ENCODE measurements at regions not wholly inside any gene's neighbourhood (a gene's known extent, or its start where the extent isn't known, plus 50 kb on each side); places are given as distances from the start of the nearest gene placed in this dataset.
"Not testable (repeated sequence)": the region's sequence is repeated elsewhere in the genome, so short reads cannot be mapped to it uniquely, and the experiment has no call there.

DNA sequence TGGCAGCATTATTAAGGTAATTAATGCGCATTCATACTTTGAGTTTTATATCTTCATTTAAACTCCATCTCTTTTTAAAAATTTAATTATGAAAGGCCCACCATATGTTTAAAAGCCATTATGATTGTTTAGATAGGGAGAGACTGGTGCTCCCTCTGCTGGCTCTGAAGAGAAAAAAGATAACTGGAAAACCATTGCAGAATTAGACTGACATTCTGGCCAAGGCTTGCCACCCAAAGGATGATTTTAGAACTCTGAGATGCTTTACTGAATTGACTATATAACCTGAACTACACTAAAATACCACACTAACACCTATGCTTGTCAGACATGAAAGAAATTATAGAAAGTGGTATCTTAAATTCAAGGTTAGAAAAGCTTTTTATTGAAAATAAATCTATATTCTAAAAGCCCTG, 127.6 kb upstream of the SPOPL start:
- no peak overlapping the region for H3K4me3 ChIP-seq
- H3K36me3 ChIP-seq (ENCODE audit: insufficient read depth, low read length), result no peaks in the 10 kb centered on the region
- H3K27ac ChIP-seq, result no peak overlapping the region
- TF ChIP-seq EZH2 (IDR thresholded peaks at IDR 0.05), result no peak
- no peak for TF ChIP-seq POLR2AphosphoS5 (IDR thresholded peaks at IDR 0.05; ENCODE audit: borderline replicate concordance, low read depth, low read length)
- TF ChIP-seq FOXP2 (optimal IDR thresholded peaks at IDR 0.05; ENCODE audit: control extremely low read depth, extremely low read length, insufficient read depth), result no peak
- no peak for DNase-seq (ENCODE audit: low read depth, low spot score)
- no peaks in the 10 kb centered on the region for H3K9me3 ChIP-seq (ENCODE audit: low read depth, low read length)
- no peak overlapping the region for H3K9ac ChIP-seq (ENCODE audit: insufficient read length)

DNA sequence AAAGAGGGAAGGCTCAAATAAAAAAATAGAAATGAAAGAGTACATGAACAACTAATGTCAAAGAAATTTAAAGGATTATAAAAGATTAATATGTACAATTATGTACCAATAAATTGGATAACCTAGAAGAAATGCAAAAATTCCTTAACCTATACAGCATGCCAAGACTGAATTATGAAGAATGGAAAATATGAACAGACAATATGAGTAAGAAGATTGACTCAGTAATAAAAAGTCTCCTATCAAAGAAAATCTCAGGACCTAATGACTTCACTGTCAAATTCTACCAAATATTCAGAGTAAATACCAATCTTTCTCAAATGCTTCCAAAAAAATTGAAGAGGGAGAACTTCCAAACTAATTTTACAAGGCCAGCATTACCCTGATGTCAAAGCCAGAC, 120.2 kb upstream of the SPOPL start:
- Histone ChIP-seq H3K9ac (ENCODE audit: insufficient read length) (no peak overlapping the region), H3K36me3 (ENCODE audit: insufficient read depth, low read length) (no peaks in the 10 kb centered on the region; the same call in 1 of the 2 replicates), H3K9me3 (ENCODE audit: low read depth, low read length) (no peaks in the 10 kb centered on the region), H3K4me3 (no peak overlapping the region), H3K27ac (no peak overlapping the region)
- TF ChIP-seq FOXP2 (optimal IDR thresholded peaks at IDR 0.05; ENCODE audit: control extremely low read depth, extremely low read length, insufficient read depth), result no peak
- TF ChIP-seq EZH2 (IDR thresholded peaks at IDR 0.05), result no peak
- TF ChIP-seq POLR2AphosphoS5 (IDR thresholded peaks at IDR 0.05; ENCODE audit: borderline replicate concordance, low read depth, low read length), result no peak
- DNase-seq (ENCODE audit: low read depth, low spot score), result no peak

DNA sequence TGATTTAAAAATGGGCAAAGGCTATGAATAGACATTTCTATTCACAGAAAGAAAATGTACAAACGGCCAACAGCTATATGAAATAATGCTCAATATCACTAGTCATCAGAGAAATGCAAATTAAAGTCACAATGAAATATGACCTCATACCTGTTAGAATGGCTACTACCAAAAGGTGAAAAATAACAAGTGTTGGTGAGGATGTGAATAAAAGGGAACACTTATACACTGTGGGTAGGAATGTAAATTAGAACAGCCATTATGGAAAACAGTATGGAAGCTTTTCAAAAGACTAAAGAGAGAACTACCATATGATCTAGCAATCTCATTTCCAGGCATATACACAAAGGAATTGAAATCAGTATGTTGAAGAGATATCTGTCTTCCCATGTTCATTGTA, 118.9 kb upstream of the SPOPL start:
- Histone ChIP-seq H3K36me3 (ENCODE audit: insufficient read depth, low read length) (no peaks in the 10 kb centered on the region; the same call in 1 of the 2 replicates), H3K27ac (no peak overlapping the region), H3K4me3 (no peak overlapping the region), H3K9me3 (ENCODE audit: low read depth, low read length) (no peaks in the 10 kb centered on the region), H3K9ac (ENCODE audit: insufficient read length) (no peak overlapping the region)
- TF ChIP-seq POLR2AphosphoS5 (IDR thresholded peaks at IDR 0.05; ENCODE audit: borderline replicate concordance, low read depth, low read length) (no peak), EZH2 (IDR thresholded peaks at IDR 0.05) (no peak), FOXP2 (optimal IDR thresholded peaks at IDR 0.05; ENCODE audit: control extremely low read depth, extremely low read length, insufficient read depth) (no peak)
- DNase-seq (ENCODE audit: low read depth, low spot score), result no peak

GRCh38 chr2:138386191-138386590, 115.4 kb upstream of the SPOPL start:
- not testable (repeated sequence) for H3K9ac ChIP-seq (ENCODE audit: insufficient read length); H3K36me3 ChIP-seq (ENCODE audit: insufficient read depth, low read length); H3K9me3 ChIP-seq (ENCODE audit: low read depth, low read length); H3K27ac ChIP-seq; DNase-seq (ENCODE audit: low read depth, low spot score); H3K4me3 ChIP-seq

GRCh38 chr2:138389063-138389462, 112.5 kb upstream of the SPOPL start:
- TF ChIP-seq FOXP2 (optimal IDR thresholded peaks at IDR 0.05; ENCODE audit: control extremely low read depth, extremely low read length, insufficient read depth) (no peak), POLR2AphosphoS5 (IDR thresholded peaks at IDR 0.05; ENCODE audit: borderline replicate concordance, low read depth, low read length) (no peak), EZH2 (IDR thresholded peaks at IDR 0.05) (no peak)

DNA sequence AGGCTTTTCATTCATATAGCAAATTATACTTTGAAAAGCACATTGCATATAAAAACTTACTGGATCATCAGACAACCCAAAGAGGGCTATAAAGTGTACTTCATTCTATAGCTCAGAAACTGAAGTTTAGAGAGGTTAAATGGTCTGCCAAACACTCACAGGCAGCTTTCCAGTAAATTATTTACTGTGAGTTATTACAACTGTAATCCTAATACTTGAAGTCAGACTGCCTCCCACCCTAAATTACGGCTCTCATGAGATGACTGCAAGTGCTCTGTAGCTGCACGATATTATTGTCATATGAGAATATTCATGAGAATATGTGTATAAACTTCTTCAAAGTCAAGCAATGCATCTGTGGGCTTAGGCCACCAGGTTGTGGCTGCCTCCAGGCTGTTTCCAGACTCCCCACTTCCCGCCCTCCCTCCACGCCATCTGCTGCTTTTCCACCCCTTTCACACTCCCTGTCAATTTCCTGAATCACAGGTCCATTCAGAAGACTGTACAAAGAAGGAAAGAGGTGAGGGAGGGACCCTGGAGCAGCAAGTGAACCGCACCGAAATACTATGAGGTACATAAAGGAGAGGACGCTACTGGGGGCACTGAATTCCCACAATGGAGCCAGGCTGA, 111.1 kb upstream of the SPOPL start:
- Histone ChIP-seq H3K9me3 (ENCODE audit: low read depth, low read length) (no peaks in the 10 kb centered on the region), H3K27ac (no peak overlapping the region), H3K9ac (ENCODE audit: insufficient read length) (no peak overlapping the region), H3K4me3 (no peak overlapping the region), H3K36me3 (ENCODE audit: insufficient read depth, low read length) (no peaks in the 10 kb centered on the region)
- no peak for DNase-seq (ENCODE audit: low read depth, low spot score)
- no peak for TF ChIP-seq POLR2AphosphoS5 (IDR thresholded peaks at IDR 0.05; ENCODE audit: borderline replicate concordance, low read depth, low read length)

More at GRCh38 chr2:138389063-138389462, 112.5 kb upstream of the SPOPL start:
- Histone ChIP-seq H3K27ac (no peak overlapping the region), H3K9me3 (ENCODE audit: low read depth, low read length) (no peaks in the 10 kb centered on the region), H3K36me3 (ENCODE audit: insufficient read depth, low read length) (no peaks in the 10 kb centered on the region), H3K9ac (ENCODE audit: insufficient read length) (no peak overlapping the region), H3K4me3 (no peak overlapping the region)
- DNase-seq (ENCODE audit: low read depth, low spot score), result no peak

- Histone ChIP-seq H3K9ac (ENCODE audit: insufficient read length) (no peak overlapping the region), H3K4me3 (no peak overlapping the region), H3K9me3 (ENCODE audit: low read depth, low read length) (no peaks in the 10 kb centered on the region), H3K36me3 (ENCODE audit: insufficient read depth, low read length) (no peaks in the 10 kb centered on the region), H3K27ac (no peak overlapping the region)
- no peak for DNase-seq (ENCODE audit: low read depth, low spot score)
- TF ChIP-seq EZH2 (IDR thresholded peaks at IDR 0.05), result no peak
- TF ChIP-seq FOXP2 (optimal IDR thresholded peaks at IDR 0.05; ENCODE audit: control extremely low read depth, extremely low read length, insufficient read depth), result no peak
- no peak for TF ChIP-seq POLR2AphosphoS5 (IDR thresholded peaks at IDR 0.05; ENCODE audit: borderline replicate concordance, low read depth, low read length)
Measured at GRCh38 chr2:138391946-138392345, 109.6 kb upstream of the SPOPL start.

DNA sequence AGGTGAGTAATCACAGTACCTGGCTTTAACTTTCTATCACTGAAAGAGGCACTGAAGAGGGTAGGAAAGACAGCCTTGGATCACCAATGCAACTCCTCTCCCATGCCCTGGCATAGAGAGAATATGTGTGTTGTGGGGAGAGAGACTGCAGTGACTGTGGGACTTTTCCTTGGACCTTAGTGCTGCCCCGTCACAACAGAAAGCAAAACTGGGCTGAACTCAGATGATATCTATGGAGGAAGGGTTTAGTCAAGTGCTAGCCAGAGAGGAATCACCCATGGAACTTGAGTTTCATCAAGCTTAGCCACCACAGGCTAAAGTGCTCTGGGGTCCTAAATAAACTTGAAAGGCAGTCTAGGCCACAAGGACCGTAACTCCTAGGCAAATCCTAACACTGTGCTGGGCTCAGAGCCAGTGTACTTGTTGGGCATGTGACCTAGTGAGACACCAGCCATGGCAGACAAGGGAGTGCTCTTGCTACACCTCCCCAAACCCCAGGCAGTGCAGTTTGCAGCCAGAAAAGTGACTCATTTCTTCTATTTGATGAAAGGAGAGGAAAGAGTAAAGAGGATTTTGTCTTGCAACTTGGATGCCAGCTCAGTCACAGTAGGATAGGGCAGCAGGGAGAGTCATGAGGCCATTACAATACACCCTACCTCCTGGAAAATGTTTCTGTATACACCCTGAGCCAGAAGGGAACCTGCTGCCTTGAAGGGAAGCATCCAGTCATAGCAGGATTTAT, 105.8 kb upstream of the SPOPL start:
- Histone ChIP-seq H3K4me3 (no peak overlapping the region), H3K9ac (ENCODE audit: insufficient read length) (no peak overlapping the region), H3K36me3 (ENCODE audit: insufficient read depth, low read length) (no peaks in the 10 kb centered on the region), H3K27ac (no peak overlapping the region), H3K9me3 (ENCODE audit: low read depth, low read length) (no peaks in the 10 kb centered on the region; the same call in 1 of the 2 replicates)
- no peak for DNase-seq (ENCODE audit: low read depth, low spot score)
- TF ChIP-seq EZH2 (IDR thresholded peaks at IDR 0.05) (no peak), POLR2AphosphoS5 (IDR thresholded peaks at IDR 0.05; ENCODE audit: borderline replicate concordance, low read depth, low read length) (no peak), FOXP2 (optimal IDR thresholded peaks at IDR 0.05; ENCODE audit: control extremely low read depth, extremely low read length, insufficient read depth) (no peak)

- DNase-seq (ENCODE audit: low read depth, low spot score), result no peak
- TF ChIP-seq EZH2 (IDR thresholded peaks at IDR 0.05) (no peak), FOXP2 (optimal IDR thresholded peaks at IDR 0.05; ENCODE audit: control extremely low read depth, extremely low read length, insufficient read depth) (no peak), POLR2AphosphoS5 (IDR thresholded peaks at IDR 0.05; ENCODE audit: borderline replicate concordance, low read depth, low read length) (no peak)
- H3K27ac ChIP-seq, result no peak overlapping the region
- no peaks in the 10 kb centered on the region for H3K36me3 ChIP-seq (ENCODE audit: insufficient read depth, low read length)
- peaks cover 6% of the 10 kb centered on the region; the same call in 1 of the 2 replicates for H3K9me3 ChIP-seq (ENCODE audit: low read depth, low read length)
- no peak overlapping the region for H3K4me3 ChIP-seq
- no peak overlapping the region for H3K9ac ChIP-seq (ENCODE audit: insufficient read length)
Measured at GRCh38 chr2:138396843-138397242, 104.7 kb upstream of the SPOPL start.

All from SK-N-MC (cell line).